Activated CD4-positive, CD25-positive, alpha-beta regulatory T cell treated with anti-CD3 and anti-CD28 coated beads, Interleukin-2, amount 50 U/mL, for 24 hours (primary cell): ENCODE measurements at regions not wholly inside any gene's neighbourhood (a gene's known extent, or its start where the extent isn't known, plus 50 kb on each side); places are given as distances from the start of the nearest gene placed in this dataset.
"Not testable (repeated sequence)": the region's sequence is repeated elsewhere in the genome, so short reads cannot be mapped to it uniquely, and the experiment has no call there.

Source experiments
- ATAC-seq, 2 donors: fragments of 150-1000 bp; cut with Tn5 transposase; one replicate each; pipeline ENCODE4 v1.10.0; 2021; ENCODE audit warnings: mild to moderate bottlenecking in 1 of 2, moderate library complexity in 1 of 2

DNA sequence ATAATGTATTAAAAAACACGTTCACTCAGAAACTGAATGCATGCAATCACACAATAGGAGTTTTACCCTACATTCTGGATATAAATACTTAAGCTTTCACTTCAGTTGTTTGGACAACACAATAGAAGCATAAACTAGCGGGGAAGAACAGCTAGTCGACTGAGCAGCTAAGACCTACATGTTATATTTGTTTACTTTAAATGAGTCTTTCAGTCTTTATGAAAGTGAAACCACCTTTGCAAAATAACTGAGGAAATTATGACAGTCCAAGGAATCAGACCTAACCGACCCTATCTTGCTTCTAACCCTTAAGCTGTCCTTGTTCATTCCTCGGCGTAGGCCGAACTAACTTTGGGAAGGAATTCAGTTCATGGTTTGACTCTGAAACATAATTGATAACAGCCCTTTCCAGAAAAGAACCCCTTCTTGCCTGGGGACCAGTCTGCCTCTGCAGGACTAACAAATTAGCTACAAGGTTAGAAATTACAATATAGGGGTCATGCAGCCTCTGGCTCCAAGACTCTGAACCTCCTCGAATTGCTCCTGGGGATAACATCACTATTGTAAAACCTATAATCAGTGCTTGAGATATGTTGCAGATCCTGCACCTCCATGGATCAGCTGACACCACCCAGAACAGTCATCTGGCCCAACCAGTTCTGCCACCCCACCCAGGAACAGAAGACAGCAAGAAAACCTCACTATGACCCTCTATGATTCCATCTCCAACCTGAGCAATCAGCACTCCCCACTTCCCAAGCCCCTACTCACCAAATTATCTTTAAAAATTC is 185.1 kb upstream of the KLF6 start:
- peak; percentile 50 to 58 for ATAC-seq

DNA sequence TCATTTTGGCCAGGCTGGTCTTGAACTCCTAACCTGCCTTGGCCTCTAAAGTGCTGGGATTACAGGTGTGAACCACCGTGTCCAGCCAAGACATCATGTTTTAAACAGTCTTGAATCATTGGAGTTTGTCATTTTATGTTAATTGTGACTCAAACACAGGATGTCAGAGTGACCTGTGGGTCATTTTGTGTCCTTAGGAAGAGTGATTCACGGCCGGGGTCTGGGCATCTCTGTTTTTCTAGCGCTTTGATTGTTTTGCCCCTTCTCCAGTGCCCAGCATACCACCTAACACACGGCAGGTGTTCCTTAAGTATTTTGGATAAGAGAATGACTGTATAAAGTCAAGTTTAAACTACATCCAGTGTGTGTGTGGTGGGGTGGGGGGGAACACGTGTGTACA is 183.7 kb upstream of the KLF6 start:
- no peak for ATAC-seq

DNA sequence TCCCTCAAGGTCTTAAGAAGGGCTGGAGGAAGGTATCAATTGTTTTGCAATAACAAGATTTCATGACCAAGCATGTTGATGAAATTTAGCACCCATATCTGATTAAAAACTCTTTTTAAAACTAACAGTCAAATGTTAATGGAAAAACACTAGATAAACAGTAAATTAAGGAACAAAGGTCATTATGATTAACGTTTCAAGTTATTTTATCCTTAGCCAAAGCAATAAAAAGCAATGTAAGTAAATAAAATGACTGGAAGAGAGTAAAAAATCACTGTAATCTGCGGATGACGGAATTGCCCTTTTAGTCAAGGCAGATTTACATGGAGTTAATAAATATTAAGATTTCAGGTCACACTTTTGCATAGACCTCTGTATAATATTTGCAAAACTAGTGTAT is 179.5 kb upstream of the KLF6 start:
- ATAC-seq = no peak

DNA sequence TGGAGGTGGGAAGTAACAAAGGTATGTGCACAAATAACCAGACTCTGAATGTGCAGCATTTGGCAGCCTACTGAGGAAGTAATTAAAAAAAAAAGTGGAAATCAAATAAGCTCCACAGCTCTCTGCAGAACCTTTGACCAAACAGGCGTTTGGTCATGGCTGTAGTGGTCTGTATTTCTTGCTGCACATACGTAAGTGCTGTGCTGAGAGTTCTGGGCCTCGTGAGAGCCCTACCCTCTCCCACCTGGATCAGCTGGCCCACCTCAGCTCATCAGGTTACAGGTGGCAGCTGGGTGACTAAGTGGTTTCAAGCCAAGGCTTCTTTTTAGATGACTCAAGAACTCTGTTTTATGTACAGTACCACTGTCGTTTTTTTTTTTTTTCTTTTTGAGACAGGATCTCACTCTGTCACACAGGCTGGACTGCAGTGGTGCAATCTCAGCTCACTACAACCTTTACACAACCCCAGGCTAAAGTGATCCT is 178.2 kb upstream of the KLF6 start:
- ATAC-seq = peak; percentile 55 to 69

DNA sequence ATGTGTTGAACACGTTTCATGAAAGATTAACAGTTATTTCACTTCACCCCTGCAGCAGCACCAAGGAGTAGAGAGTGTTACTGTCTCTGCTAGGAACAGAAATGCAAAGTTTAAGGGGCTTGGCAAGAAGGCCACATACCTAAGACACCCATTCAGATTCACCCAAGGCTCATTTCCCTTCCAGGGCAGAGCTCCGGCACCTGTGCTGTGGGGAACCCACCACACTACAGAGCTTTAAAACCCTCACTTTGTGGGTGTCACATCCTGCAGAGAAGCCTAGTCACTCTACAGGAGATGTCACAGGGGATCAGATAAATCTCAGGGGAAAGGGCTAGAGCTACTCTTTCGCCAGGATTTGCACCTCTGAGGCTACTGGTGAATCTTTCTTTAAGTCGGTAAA is 176.1 kb upstream of the KLF6 start:
- ATAC-seq = peak; percentile 79

DNA sequence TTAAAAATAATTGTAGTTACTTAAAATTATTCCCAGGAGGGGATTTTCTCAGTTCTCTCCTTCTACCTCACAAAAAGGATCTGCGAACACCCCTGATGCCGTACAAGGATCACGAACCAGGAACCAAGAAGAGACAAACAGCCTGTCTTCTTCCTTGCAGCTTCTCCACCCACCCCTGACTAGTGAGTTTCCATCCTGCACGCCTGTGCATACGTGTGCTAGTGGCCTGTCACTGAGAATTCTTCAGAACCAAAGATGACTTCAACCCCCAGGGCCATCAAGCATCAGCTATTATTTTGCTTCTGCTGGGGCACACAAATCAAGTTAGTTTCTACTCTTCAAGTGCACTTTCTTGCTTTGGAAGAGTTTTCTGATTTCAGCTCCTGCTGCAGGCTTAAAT is 175.5 kb upstream of the KLF6 start:
- no peak for ATAC-seq

DNA sequence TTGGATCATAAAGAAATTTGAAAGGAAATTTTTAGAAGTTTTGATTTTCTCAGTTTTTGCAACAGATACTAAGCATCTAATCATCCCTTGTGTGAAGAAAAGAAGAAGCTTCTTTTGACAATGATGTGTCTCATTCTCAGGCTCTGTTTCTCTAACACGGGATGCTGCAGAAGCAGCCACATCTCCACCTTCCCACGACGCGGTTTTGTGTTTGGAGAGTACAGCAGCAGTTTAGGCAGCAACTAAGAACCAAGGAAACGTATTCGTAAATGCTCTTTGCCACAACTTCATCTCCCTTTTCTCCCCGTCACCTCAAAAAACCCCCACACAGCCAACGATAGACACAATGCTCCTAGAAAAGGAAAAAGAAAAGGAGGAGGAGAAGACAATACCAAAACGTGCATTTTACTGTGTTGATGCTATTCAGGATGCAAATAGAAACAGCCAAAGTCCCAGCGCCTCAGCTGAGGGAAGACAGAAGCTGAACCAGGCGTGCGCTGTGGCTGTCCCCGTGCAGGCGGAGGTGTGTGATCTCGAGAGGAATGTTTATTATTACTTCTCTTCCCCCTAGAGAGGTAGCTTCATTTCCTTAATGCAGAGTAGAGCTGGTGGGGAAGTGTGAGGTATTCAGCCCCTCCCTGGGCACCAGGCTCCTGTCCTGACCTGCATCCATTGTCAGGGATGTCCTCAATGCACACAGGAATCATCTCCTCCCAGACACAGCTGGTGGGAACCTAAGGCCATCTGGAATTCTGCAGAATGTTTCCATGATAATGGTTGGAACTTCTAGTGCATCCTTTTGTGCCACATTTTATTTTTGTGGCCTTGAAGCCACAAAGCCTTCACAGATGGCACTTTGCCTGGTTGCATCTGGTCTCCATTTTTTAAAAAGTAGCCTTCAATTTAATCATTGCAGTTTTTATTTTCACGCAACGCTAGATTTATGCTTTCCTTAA is 174.6 kb upstream of the KLF6 start:
- no peak for ATAC-seq

DNA sequence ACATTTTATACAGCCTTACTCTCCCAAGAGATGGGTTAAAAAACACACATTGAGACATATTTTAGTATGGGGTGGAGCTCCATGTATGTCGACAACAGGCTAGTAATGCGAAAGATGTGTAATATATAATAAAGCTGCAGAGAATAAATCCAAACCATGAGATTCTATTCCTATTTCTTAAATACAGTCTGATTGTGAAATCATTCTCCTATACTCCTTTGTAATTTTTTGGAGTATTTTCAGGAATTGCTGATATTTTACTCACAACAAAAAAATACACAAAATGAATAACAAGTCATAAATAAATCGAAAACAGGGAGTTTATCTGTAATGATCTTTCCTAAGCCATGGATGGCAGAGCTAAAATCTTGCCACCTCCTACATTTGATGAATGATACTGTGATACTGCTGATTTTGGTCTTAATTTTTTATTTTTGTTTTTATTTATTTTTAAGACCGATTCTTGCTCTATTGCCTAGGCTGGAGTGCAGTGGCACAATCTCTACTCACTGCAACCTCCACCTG is 173.5 kb upstream of the KLF6 start:
- ATAC-seq = no peak

DNA sequence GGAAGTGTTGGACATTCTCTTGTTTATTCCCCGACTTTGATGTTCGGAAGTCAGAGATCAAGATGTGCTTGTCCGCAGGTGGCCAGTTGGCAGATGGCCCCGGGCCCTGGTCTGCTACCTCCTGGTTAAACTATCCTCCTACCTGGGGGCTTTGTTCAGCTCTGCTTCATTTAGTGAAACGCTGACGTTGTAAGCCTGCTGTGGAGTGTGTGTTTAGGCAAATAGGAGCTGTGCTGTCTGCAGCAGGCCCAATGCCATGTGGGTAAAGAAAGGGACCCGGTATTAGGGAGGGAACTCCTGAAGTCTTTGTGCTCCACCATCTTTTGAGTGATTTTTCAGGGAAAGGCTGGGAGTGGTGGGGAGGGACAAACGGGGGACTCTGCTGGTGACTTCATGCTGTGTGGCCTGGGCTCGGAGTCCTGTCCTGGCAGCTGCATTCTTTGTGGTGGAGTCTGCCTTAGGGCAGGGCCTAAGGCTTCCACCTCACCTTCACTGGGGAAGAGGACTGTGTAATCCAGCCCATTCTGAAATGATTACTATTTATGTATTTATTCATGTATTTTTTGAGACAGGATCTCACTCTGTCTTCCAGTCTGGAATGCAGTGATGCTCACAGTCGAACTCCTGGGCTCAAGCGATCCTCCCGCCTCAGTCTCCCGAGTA is 171.1 kb upstream of the KLF6 start:
- no peak for ATAC-seq

DNA sequence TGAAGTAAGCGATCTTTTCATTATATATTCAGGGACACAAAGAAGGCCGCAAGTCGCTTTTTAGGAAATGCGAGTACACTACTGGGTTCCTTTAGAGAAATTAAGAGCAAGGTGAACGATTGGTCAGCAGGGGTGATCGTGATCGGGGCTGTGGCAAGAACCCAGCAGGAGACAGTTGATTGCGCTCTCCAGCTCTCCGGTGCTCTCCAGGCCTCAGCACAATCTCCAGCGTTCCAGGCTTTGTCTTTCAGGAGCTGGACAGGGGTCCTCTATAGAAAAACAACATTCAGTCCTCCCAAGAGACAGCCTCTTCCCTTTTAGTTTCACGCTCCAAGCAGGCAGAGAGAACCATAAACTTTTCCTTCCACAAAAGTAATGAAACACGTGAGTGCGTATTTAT is 170.5 kb upstream of the KLF6 start:
- no peak for ATAC-seq

DNA sequence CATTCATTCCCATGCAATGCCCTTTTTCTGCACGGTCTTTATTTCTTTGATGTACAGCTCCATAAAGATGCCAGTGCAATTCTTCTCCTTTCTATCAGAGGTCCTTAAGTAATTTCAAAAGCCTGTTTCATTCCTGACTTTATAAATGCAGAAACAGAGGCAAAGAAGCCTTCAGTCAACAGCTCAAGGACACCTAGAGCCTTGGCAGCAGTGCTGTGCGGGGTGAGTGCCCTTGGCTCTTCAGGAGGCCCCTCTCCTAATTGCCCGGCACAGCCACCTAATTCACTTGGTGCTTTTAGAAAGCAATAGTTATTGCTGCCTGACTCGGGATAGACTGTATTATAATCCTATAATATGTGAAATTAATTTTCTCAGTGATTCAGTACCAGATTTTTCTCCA is 169.6 kb upstream of the KLF6 start:
- ATAC-seq = no peak

DNA sequence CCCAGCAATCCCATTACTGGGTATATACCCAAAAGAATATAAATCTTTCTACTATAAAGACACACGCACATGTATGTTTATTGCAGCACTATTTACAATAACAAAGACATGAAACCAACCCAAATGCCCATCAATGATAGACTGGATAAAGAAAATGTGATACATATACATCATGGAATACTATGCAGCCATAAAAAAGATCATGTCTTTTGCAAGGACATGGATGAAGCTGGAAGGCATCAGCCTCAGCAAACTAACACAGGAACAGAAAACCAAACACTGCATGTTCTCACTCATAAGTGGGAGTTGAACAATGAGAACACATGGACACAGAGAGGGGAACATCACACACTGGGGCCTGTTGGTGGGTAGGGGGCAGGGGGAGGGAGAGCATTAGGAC is 169.0 kb upstream of the KLF6 start:
- not testable (repeated sequence) for ATAC-seq

DNA sequence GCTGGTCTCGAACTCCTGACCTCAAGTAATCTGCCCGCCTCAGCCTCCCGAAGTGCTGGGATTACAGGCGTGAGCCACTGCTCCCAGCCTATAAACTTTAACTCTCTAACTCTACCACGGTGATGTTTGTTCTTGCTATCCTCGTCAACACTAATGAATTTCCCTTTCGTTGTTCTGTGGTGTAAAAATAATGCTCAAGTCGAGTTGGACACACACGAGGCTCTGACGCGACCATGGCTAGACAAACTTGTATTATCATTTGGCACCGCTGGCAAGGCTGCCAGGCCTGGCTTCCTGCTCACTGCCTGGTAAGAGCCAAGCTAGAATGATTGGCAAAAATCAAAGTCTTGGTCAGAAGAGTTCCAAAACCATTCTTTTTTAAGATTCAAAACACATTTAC is 167.0 kb upstream of the KLF6 start:
- no peak for ATAC-seq

DNA sequence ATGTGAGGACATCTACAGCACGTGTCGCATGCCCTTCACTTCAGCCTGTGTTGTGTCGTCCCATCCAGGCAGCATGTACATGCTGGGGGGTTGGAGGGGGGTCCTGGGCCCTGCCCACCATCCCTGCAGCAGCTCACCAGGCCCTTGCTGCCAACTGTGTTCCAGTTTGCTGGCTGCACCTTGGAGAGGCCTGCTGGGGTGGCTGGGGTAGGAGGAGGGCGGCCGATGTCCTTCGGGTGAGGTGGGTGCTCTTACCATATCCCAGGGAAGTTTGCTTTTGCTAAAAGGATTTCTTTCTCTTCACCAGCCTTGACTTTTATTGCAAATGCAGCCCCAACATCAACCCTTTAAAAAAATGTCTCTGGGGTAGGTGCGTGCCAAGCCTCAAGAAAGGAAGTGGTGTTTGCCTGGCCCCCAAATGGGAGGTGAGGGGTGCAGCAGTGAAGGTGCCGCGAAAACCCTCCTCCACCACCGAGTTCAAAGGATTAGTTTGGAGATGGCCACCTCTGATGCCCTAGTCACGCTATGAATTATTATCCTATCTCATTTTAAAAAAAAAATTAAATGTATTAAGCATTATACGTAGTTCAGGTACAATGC is 165.8 kb upstream of the KLF6 start:
- no peak for ATAC-seq

DNA sequence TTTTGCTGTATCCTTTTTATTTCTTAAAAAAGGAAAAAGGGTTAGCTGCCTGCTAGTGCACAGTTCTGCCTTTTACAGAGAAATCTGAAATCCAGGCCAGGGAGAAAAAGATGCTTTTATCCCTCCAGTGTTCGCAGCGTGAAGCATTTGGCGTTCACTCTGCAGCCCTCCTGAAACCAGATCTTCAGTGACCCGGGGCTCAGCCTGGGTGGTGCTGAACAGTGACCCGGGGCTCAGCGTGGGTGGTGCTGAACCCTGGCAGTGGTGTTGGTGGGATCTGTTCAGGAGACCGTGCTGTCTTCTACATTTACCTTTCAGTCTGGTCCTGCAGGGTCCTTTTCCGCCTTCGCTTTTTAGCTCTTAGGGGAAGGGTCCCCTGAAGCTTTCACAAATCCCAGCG is 164.7 kb upstream of the KLF6 start:
- ATAC-seq = no peak

DNA sequence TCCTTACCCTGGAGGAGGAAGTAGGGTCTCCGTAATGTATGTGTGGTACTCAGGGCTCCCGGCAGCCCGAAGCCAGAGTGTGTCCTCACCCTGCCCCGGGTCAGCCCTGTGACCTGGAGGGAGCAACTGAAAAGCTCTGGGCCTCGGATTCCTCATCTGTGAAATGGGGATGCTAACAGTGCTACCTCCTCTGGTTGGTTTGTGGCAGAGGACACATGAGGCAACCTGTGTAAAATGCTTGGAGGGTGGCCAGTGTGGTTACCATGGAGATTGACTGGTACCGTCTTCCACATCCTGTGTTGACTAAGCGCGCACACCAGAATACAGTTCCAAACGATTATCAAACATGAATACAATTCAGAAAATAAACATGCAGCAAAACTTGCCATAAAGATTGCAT is 163.8 kb upstream of the KLF6 start:
- ATAC-seq = peak; percentile 77 to 81

DNA sequence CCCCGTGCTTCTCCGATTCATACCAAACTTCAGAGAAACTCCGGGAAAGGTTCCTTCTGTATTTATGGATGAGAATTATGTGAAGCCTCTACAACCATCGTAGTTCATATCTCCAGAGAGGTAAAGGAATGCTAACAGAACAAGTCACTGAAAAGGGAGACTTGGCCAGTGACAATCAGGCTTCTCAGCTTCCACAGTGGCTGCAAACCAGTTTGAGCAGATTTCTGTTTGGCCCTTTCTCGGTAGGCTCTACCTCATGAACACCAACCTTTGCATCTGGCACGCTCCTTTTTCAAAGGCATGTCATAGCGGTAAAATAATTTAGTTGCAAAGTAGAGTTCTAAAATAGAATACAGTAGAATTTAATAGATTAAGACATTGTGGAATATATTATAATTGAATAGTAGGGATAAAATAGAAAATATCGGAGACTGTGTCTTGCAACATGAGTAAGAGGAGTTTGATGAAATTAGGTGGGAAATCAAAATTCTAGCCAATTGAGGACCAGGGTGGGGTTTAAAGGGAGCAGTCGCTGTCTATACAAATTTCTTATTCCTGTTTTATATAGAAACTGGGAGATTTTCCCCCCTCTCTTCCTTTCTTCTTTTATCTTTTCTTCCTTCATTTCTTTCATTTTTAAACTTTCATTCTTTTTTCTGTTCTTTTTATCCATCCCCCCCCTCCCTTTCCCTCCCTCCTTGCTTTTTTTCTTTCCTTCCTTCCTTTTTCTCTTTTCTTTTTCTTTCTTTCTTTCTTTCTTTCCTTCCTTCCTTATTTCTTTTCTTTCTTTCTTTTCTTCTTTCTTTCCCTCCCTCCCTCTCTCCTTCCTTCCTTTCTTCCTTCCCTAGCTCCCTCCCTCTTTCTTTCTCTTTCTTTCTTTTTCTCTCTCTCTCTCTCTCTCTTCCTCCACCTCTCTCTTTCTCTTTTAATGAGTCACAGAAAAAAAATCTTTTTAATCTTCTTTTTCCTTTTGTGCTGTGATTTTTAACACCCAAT is 161.5 kb upstream of the KLF6 start:
- no peak for ATAC-seq

DNA sequence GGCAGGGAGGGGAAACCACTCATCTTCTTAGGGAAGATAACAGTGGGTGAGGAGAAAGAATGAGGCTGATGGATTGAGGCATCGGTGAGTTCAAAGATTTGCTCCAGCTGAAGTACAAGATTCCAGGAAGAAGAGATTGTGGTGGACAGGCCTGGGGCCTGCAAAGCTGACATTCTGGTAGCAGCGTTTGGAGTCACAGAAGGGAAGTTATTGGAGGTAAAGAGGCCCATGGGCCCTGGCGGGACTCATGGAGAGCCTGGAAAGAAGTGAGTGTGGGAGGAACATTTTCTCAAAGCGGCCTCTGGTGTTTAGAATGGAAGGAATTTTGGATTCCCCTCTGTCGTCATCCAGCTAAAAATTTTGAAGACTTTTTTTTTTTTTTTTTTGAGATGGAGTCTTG is 160.0 kb upstream of the KLF6 start:
- no peak for ATAC-seq

DNA sequence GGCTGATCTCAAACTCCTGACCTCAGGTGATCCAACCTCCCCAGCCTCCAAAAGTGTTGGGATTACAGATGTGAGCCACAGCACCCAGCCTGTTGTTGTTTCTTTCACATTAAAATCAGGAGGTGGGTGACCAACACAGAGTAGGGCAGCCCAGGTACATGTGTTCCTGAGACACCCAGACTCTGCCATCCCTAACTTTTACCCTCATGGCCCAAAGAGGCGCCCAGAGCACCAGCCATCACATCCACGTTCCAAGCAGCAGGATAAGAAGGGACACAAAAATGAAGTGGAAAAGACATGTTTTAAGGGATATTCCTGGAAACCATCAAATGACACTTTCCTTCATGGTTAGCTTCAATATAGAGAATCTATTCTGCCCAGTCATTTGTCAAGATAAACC is 159.6 kb upstream of the KLF6 start:
- no peak for ATAC-seq

DNA sequence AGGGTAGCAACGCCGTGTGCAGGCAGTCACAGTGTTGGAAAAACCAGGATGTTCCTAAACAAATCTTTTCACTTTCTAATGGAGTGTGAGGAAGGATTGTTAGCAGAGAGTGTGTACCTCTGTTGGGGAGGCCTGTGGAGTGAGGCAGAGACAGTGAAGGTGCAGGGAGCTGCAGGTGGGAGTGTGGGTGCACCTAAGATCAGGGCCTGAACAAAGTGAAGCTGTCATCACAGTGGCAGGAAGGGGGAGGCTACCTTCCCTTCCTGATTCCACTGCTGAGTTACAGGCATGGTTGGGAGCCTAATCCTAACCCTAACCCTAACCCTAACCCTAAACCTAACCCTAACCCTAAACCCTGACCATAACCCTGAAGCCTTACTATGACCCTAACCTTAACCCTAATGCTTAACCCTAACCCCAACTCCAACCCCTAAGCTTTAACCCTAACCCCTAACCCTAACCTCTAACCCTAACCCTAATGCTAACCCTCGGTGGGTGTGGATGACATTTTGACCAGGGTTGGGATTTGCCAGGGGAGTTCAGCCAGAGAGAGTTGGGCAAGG is 158.8 kb upstream of the KLF6 start:
- ATAC-seq = no peak

DNA sequence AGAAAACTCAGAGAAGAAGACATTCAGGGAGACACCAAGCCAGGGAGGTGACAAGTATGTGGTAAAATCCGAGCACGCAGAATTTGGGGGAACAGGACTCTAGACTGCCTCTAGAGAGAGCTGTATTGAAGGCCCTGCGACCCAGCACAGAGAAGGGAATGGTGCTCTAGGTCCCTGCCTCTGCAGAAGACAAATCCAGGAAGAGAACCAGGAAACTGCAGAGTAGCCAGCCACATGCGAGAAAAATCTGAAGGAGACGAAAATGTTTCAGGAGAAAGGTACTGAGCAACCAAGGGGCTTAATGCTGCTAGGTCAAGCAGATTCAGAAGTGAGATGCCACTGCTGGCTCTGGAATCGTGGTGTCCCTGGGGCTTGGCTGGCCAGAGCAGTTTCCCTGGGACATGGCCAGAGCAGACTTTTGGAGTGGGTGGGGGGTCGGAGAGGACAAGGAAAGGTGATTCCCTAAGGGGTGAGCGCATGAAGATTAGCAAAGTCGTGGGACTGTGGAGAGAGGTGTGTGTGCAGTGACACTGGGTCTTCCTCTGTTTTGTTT is 158.0 kb upstream of the KLF6 start:
- no peak for ATAC-seq
